Vagina (tissue), 2 donors: ENCODE measurements at regions not wholly inside any gene's neighbourhood (a gene's known extent, or its start where the extent isn't known, plus 50 kb on each side); places are given as distances from the start of the nearest gene placed in this dataset.

Experiments
- DNase-seq, 2 donors: peaks; one replicate each; pipeline ENCODE4 v3.0.0-alpha.2; 2017; ENCODE audit errors: extremely low spot score in 2 of 2
- H3K27ac ChIP-seq: fragments of 200-600 bp; sonication (generic); one replicate; pipeline ENCODE4 v1.5.1; 2019
- H3K27me3 ChIP-seq: fragments of 200-600 bp; sonication (generic); one replicate; pipeline ENCODE4 v1.5.1; 2019
- H3K36me3 ChIP-seq, 2 donors: fragments of 200-600 bp; sonication (generic); one replicate each; pipeline ENCODE4 v1.5.1; 2017 to 2019
- H3K4me1 ChIP-seq: fragments of 200-600 bp; sonication (generic); one replicate; pipeline ENCODE4 v1.5.1; 2019
- H3K4me3 ChIP-seq, 2 donors: fragments of 200-600 bp; sonication (generic); 1 replicate in 1 of 2; 2 replicates in 1 of 2; pipeline ENCODE4 v1.5.1; 2016 to 2019
- H3K9me3 ChIP-seq: fragments of 200-600 bp; sonication (generic); one replicate; pipeline ENCODE4 v1.5.1; 2019
- POLR2A ChIP-seq, 2 donors: fragments of 450-650 bp; IDR thresholded peaks; one replicate each; pipeline ENCODE4 v1.6.1; 2017; ENCODE audit warnings: antibody characterized with exemption in 2 of 2, mild to moderate bottlenecking in 2 of 2, moderate library complexity in 2 of 2
- POLR2AphosphoS5 ChIP-seq, 2 donors: sonication (generic); formaldehyde crosslinking; IDR thresholded peaks; one replicate each; pipeline ENCODE4 v1.9.0; 2017; ENCODE audit warnings: antibody characterized with exemption in 2 of 2, mild to moderate bottlenecking in 2 of 2, low read depth in 1 of 2; ENCODE audit not compliant: insufficient read depth in 1 of 2
- intact Hi-C: fragments of 100-400 bp; cut with DNase I; formaldehyde crosslinking; loops from one replicate; pipeline ENCODE4 v1.15.1; 2023
- TF ChIP-seq, protein P1 (sequence below), 3 experiments: fragments of 450-650 bp in 2 of 3; fragments of 200-600 bp in 1 of 3; sonication (generic) in 1 of 3; IDR thresholded peaks; one replicate each; pipeline ENCODE4 v1.5.1; 2017 to 2019; ENCODE audit warnings: antibody characterized with exemption in 3 of 3, mild to moderate bottlenecking in 2 of 3, moderate library complexity in 2 of 3

GRCh38 chr1:4408380-4408779 is 246.0 kb upstream of the AJAP1 start:
- H3K36me3 ChIP-seq = no peaks in the 10 kb centered on the region
- TF ChIP-seq POLR2AphosphoS5 (IDR thresholded peaks at IDR 0.05; ENCODE audit: insufficient read depth in 1 of 2, low read depth in 1 of 2) = no peak
- no peak for TF ChIP-seq POLR2A (IDR thresholded peaks at IDR 0.05)
- TF ChIP-seq, protein P1, sequence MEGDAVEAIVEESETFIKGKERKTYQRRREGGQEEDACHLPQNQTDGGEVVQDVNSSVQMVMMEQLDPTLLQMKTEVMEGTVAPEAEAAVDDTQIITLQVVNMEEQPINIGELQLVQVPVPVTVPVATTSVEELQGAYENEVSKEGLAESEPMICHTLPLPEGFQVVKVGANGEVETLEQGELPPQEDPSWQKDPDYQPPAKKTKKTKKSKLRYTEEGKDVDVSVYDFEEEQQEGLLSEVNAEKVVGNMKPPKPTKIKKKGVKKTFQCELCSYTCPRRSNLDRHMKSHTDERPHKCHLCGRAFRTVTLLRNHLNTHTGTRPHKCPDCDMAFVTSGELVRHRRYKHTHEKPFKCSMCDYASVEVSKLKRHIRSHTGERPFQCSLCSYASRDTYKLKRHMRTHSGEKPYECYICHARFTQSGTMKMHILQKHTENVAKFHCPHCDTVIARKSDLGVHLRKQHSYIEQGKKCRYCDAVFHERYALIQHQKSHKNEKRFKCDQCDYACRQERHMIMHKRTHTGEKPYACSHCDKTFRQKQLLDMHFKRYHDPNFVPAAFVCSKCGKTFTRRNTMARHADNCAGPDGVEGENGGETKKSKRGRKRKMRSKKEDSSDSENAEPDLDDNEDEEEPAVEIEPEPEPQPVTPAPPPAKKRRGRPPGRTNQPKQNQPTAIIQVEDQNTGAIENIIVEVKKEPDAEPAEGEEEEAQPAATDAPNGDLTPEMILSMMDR (IDR thresholded peaks at IDR 0.05) = no peak
- DNase-seq = no peak
- no peaks in the 10 kb centered on the region for H3K4me1 ChIP-seq
- no peak overlapping the region for H3K4me3 ChIP-seq
- H3K27me3 ChIP-seq = no peaks in the 10 kb centered on the region
- H3K27ac ChIP-seq = no peak overlapping the region
- intact Hi-C loops = no loop called here
- no peaks in the 10 kb centered on the region for H3K9me3 ChIP-seq

- TF ChIP-seq POLR2AphosphoS5 (IDR thresholded peaks at IDR 0.05; ENCODE audit: insufficient read depth in 1 of 2, low read depth in 1 of 2) = no peak
- Histone ChIP-seq H3K4me1 (no peaks in the 10 kb centered on the region), H3K27ac (no peak overlapping the region), H3K4me3 (no peak overlapping the region), H3K36me3 (no peaks in the 10 kb centered on the region), H3K27me3 (no peaks in the 10 kb centered on the region), H3K9me3 (no peaks in the 10 kb centered on the region)
- intact Hi-C loops = no loop called here
- DNase-seq = no peak
These were observed 242.5 kb upstream of the AJAP1 start for GRCh38 chr1:4411862-4412261.

DNA sequence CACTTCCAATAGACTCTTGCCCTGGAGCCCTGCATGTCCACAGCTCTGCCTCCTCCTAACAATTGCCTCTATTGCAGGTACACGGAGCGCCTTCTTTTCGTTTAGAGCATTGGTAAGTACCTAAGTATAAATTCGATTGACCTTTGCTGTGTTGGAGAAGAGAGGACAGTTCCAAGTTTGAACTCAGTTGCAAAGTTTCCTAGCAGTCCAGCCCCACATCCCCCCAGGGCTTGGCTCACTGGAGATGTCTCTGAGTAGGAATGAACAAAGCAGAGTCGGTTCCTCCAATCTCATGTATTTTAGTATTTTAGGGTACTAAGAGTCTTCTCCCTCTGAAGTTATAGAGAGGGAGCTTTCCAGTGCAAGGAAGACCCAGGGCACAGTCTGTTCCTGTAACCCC is 238.9 kb upstream of the AJAP1 start:
- Histone ChIP-seq H3K36me3 (no peaks in the 10 kb centered on the region), H3K9me3 (no peaks in the 10 kb centered on the region), H3K4me1 (no peaks in the 10 kb centered on the region), H3K27ac (no peak overlapping the region), H3K27me3 (no peaks in the 10 kb centered on the region), H3K4me3 (no peak overlapping the region)
- intact Hi-C loops = no loop called here
- no peak for DNase-seq
- TF ChIP-seq, protein P1 (IDR thresholded peaks at IDR 0.05) = no peak
- TF ChIP-seq POLR2A (IDR thresholded peaks at IDR 0.05) = no peak
- no peak for TF ChIP-seq POLR2AphosphoS5 (IDR thresholded peaks at IDR 0.05; ENCODE audit: insufficient read depth in 1 of 2, low read depth in 1 of 2)

DNA sequence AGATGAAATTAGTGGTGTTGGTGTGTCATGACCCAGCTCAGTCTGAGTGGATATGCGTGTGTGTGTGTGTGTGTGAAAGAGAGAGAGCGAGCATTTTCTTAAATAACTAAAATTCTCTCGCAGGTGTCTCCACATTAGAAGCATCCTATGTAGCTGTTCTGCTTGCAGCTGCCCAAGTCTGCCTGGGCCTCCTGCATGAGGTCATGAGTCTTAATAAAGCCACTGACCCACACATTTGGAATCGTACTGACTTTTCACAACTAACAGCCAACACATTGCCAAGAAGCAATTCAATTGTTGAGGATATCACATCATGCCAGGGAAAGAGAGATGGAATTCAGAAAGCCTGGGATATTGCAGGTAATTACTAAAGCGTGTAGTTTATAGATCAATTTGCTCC is 238.2 kb upstream of the AJAP1 start:
- TF ChIP-seq POLR2A (IDR thresholded peaks at IDR 0.05) = no peak
- no peak for TF ChIP-seq POLR2AphosphoS5 (IDR thresholded peaks at IDR 0.05; ENCODE audit: insufficient read depth in 1 of 2, low read depth in 1 of 2)
- TF ChIP-seq, protein P1 (IDR thresholded peaks at IDR 0.05) = no peak
- Histone ChIP-seq H3K4me1 (no peaks in the 10 kb centered on the region), H3K36me3 (no peaks in the 10 kb centered on the region), H3K4me3 (no peak overlapping the region), H3K27me3 (no peaks in the 10 kb centered on the region), H3K27ac (no peak overlapping the region), H3K9me3 (no peaks in the 10 kb centered on the region)
- DNase-seq = no peak
- intact Hi-C loops = no loop called here

GRCh38 chr1:4418021-4418420 is 236.4 kb upstream of the AJAP1 start:
- no peaks in the 10 kb centered on the region for H3K36me3 ChIP-seq
- H3K9me3 ChIP-seq = no peaks in the 10 kb centered on the region
- no peaks in the 10 kb centered on the region for H3K27me3 ChIP-seq
- no peak overlapping the region for H3K27ac ChIP-seq
- no peaks in the 10 kb centered on the region for H3K4me1 ChIP-seq
- H3K4me3 ChIP-seq = no peak overlapping the region
- no peak for DNase-seq
- TF ChIP-seq POLR2A (IDR thresholded peaks at IDR 0.05) (no peak), POLR2AphosphoS5 (IDR thresholded peaks at IDR 0.05; ENCODE audit: insufficient read depth in 1 of 2, low read depth in 1 of 2) (no peak)
- TF ChIP-seq, protein P1 (IDR thresholded peaks at IDR 0.05) = no peak
- intact Hi-C loops = no loop called here

DNA sequence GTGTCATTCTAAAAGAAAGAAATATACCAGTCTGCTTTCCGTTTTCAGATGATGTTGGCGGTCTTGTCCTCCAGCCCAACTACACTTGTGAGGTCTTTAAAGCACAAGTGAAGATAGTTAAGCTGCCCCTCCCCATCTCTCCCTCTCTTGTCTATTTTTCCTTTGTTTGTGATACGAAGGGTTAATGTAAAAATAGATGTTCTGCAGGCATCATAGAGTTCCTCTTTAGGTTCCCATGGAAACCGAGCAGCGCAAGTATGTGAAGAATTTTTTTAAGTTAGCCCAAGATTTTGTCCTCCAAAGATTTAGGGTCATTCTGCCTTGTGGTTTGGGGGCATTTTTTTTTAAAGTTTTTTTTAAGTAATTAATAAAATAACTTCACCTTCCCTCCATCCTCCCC is 232.4 kb upstream of the AJAP1 start:
- TF ChIP-seq POLR2A (IDR thresholded peaks at IDR 0.05) (no peak), POLR2AphosphoS5 (IDR thresholded peaks at IDR 0.05; ENCODE audit: insufficient read depth in 1 of 2, low read depth in 1 of 2) (no peak)
- TF ChIP-seq, protein P1 (IDR thresholded peaks at IDR 0.05) = no peak
- no peak overlapping the region for H3K27ac ChIP-seq

More for the DNA sequence above, 232.4 kb upstream of the AJAP1 start:
- Histone ChIP-seq H3K4me3 (no peak overlapping the region), H3K4me1 (no peaks in the 10 kb centered on the region), H3K36me3 (no peaks in the 10 kb centered on the region), H3K9me3 (no peaks in the 10 kb centered on the region), H3K27me3 (no peaks in the 10 kb centered on the region)
- intact Hi-C loops = no loop called here
- DNase-seq = no peak
